Heart right ventricle (tissue), 16 donors: ENCODE measurements at regions not wholly inside any gene's neighbourhood (a gene's known extent, or its start where the extent isn't known, plus 50 kb on each side); places are given as distances from the start of the nearest gene placed in this dataset.

Experiments
- ATAC-seq, 8 donors: fragments of 200-7000 bp; cut with Tn5 transposase; one replicate each; pipeline ENCODE4 v1.9.1; 2020; ENCODE audit warnings: mild to moderate bottlenecking in 8 of 8, moderate library complexity in 8 of 8, moderate number of reproducible peaks in 1 of 8
- DNase-seq, 2 donors: peaks; one replicate each; pipeline ENCODE4 v3.0.0-alpha.2; 2020
- H3K27ac ChIP-seq, 10 donors: fragments of 200-600 bp; sonication (generic) in 2 of 10; one replicate each; pipeline versions ENCODE4 v1.5.0 to v1.8.0; 2020 to 2022; ENCODE audit warnings: mild to moderate bottlenecking in 3 of 10
- H3K27me3 ChIP-seq, 7 donors: fragments of 200-600 bp; one replicate each; pipeline ENCODE4 v1.8.0; 2021 to 2022; ENCODE audit warnings: mild to moderate bottlenecking in 2 of 7
- H3K36me3 ChIP-seq, 9 donors: fragments of 200-600 bp; sonication (generic) in 1 of 9; one replicate each; pipeline versions ENCODE4 v1.5.0 to v1.8.0; 2020 to 2022; ENCODE audit warnings: mild to moderate bottlenecking in 2 of 9
- H3K4me1 ChIP-seq, 9 donors: fragments of 200-600 bp; sonication (generic) in 1 of 9; one replicate each; pipeline versions ENCODE4 v1.5.0 to v1.8.0; 2020 to 2022; ENCODE audit warnings: mild to moderate bottlenecking in 4 of 9
- H3K4me3 ChIP-seq, 10 donors: fragments of 200-600 bp; sonication (generic) in 2 of 10; one replicate each; pipeline versions ENCODE4 v1.5.0 to v1.8.0; 2020 to 2022; ENCODE audit warnings: mild to moderate bottlenecking in 7 of 10, moderate library complexity in 2 of 10
- H3K9me3 ChIP-seq, 11 donors: fragments of 200-600 bp in 10 of 11; sonication (generic) in 2 of 11; one replicate each; pipeline versions ENCODE4 v1.5.0 to v1.8.0; 2013 to 2022; ENCODE audit warnings: mild to moderate bottlenecking in 2 of 11, control low read depth in 1 of 11, moderate library complexity in 1 of 11
- CTCF ChIP-seq, 9 donors: fragments of 200-600 bp; sonication (generic) in 2 of 9; IDR thresholded peaks; one replicate each; pipeline versions ENCODE4 v1.5.0 to v1.8.0; 2021 to 2022; ENCODE audit warnings: antibody characterized with exemption in 9 of 9, mild to moderate bottlenecking in 5 of 9, moderate library complexity in 1 of 9
- WGBS, 2 donors: extraction: QIAGEN DNeasy Blood & Tissue Kit; methylation state at CpG; one replicate each; pipeline ENCODE4 v1.1.7; 2013; ENCODE audit warnings: inconsistent platforms in 1 of 2; 5-methylcytosine and 5-hydroxymethylcytosine counted together
- intact Hi-C, 10 donors: fragments of 100-400 bp; cut with DNase I; formaldehyde crosslinking; loops; one replicate each; pipeline versions ENCODE4 v1.11.1 to v1.14.2; 2022
- donor health status: Arrhythmogenic right ventricular cardiomyopathy.
- donor health status: ischemic (EF 13 %, LVEDD 7.1; RV severe dilation, severe dysfunction).
- donor health status: healthy with polysubstance abuse.
- donor health status: DM: no; HTN: yes; CAD: no.
- donor health status: DM: no; HTN: no; CAD: no.
- donor health status: ischemic (EF 25% LVEDD 6.9; RV normal size, moderate dysfunction).
- donor health status: ischemic (EF 25% LVEDD 5.7; RV mildly dilated, moderate dysfunction).
- donor health status: healthy.
- donor health status: DM: yes; HTN: yes; CAD: no.
- donor health status: Ischemic cardiomyopathy.
- donor health status: ischemic (EF 35%, LVEDD 5.7; RV mildly dilated, moderate dysfunction).
- donor health status: nonischemic (EF 11% LVEDD 7.7; RV severe dilation, severe dysfunction).
- donor health status: DM: yes; HTN: yes; CAD: no.
- donor health status: PGD.
- donor health status: ischemic (EF 29% LVEDD 5.4; RV normal size, mild dysfunction).
- donor health status: nonischemic (EF 23%, LVEDD 6.1; RV moderate dilation, normal function).

DNA sequence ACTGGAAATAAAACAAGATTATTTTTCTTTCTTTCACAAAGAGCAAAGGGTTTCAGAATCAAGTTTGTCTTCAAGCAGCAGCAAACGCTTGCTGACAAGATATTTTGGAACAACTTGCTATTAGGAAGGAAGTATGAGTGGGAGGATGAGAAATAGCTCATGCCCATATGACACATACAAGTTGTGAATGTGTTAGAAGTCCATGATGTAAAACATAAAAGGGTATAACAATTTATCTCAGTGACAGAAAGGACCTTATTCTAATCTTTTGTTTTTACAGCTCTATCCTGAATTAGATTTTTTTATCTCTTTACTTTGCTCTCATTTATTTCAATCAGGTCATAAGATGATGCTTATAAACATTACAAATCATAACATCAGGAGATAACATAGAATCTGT lies 516.6 kb upstream of the MEF2C start:
- peaks cover 0 to 48% (median 0%) of the 10 kb centered on the region in 9 donors for H3K4me1 ChIP-seq
- 36 to 50% methylated on average over 1 of the region's 1 CpG for WGBS, 2 donors
- ATAC-seq (no peak), DNase-seq (no peak)
- intact Hi-C loops: no loop called here
- H3K9me3 ChIP-seq: peaks cover 0 to 3% (median 0%) of the 10 kb centered on the region in 11 donors
- H3K4me3 ChIP-seq: no peak overlapping the region
- no peak for TF ChIP-seq CTCF (IDR thresholded peaks at IDR 0.05)
- H3K27me3 ChIP-seq: no peaks in the 10 kb centered on the region
- peak overlapping the region in 1 of 10 donors; percentile 21 for H3K27ac ChIP-seq
- no peaks in the 10 kb centered on the region for H3K36me3 ChIP-seq

GRCh38 chr5:89397096-89397495 lies 514.1 kb upstream of the MEF2C start:
- Histone ChIP-seq H3K4me3 (no peak overlapping the region), H3K27ac (peak overlapping the region in 5 of 10 donors; percentile 28 to 84 (median 54)), H3K27me3 (no peaks in the 10 kb centered on the region), H3K36me3 (no peaks in the 10 kb centered on the region), H3K4me1 (peaks cover 0 to 49% (median 0%) of the 10 kb centered on the region in 9 donors), H3K9me3 (peaks cover 0 to 3% (median 0%) of the 10 kb centered on the region in 11 donors)
- 90 to 91% methylated on average over 1 of the region's 1 CpG for WGBS, 2 donors
- no peak for TF ChIP-seq CTCF (IDR thresholded peaks at IDR 0.05)
- DNase-seq (no peak), ATAC-seq (no peak)
- intact Hi-C loops: no loop called here

DNA sequence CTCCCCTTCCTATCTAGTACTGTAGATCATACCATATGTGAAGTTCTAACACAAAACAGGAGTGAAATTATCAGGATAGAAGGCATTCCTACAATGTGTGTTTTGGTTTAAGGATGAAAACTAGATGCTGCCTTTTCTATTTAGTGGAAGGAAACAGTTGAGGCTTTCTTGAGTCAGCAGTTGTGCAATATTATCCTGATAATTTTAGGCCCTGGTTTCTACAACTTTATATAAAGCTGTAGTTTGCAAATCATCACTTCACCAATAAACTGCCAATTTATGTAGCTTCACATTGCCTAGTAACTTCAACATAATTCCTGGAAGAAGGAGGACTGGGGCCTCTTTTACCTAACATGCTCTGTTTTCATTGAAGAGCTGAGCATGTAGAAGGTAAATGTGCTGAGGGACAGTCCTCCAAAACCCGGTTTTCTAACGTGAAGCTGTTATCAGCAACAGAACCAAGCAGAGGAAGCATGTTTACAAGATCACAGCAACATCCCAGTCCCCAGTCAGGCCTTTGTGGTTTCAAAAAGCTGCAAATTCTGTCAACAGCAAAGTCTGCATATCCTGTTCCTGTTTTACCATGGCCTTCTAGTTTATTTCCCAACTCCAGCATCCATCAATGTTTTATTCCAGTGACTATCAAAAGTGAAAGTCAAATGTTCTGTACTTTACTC lies 513.4 kb upstream of the MEF2C start:
- Histone ChIP-seq H3K4me3 (no peak overlapping the region), H3K4me1 (peaks cover 0 to 49% (median 0%) of the 10 kb centered on the region in 9 donors), H3K9me3 (no peaks in the 10 kb centered on the region), H3K27me3 (no peaks in the 10 kb centered on the region), H3K27ac (peak overlapping the region in 6 of 10 donors; percentile 23 to 84 (median 52)), H3K36me3 (no peaks in the 10 kb centered on the region)
- no peak for DNase-seq
- ATAC-seq: peak in 7 of 8 donors; percentile 57 to 80 (median 73)
- TF ChIP-seq CTCF (IDR thresholded peaks at IDR 0.05): no peak
- intact Hi-C loops: no loop called here
- 18 to 22% methylated on average over 2 of the region's 2 CpGs for WGBS, 2 donors

DNA sequence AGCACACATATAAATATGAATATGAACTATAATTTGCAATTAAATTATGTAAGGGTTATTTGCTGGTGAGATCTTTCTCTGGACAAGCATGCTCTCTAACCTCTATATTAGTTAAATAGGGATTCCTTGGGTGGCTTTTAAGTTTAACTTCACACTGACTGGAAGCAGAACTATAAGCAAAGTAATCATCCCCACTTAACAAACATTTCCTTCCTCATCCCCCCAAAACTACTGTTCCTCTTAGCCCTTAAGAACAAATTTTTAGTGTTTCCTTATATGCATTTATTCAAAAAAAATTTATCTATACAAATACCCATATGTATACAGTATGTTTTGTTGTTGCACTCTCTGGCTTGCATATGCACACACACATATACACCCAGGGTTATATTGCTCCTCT lies 512.1 kb upstream of the MEF2C start:
- ATAC-seq (no peak), DNase-seq (no peak)
- peaks cover 0 to 49% (median 0%) of the 10 kb centered on the region in 9 donors for H3K4me1 ChIP-seq
- no peak overlapping the region for H3K4me3 ChIP-seq
- peak overlapping the region in 1 of 10 donors; percentile 84 for H3K27ac ChIP-seq
- H3K9me3 ChIP-seq: no peaks in the 10 kb centered on the region
- no peaks in the 10 kb centered on the region for H3K27me3 ChIP-seq
- intact Hi-C loops: no loop called here
- no peak for TF ChIP-seq CTCF (IDR thresholded peaks at IDR 0.05)
- H3K36me3 ChIP-seq: no peaks in the 10 kb centered on the region
